Liver (tissue), 8 donors: ENCODE measurements at regions not wholly inside any gene's neighbourhood (a gene's known extent, or its start where the extent isn't known, plus 50 kb on each side); places are given as distances from the start of the nearest gene placed in this dataset.

Source experiments
- DNase-seq: peaks from one replicate; pipeline ENCODE4 v3.0.0-alpha.2; 2017; ENCODE audit warnings: low spot score
- H3K27ac ChIP-seq, 2 donors: one replicate each; pipeline ENCODE4 v1.7.0; 2013; ENCODE audit warnings: inconsistent platforms in 2 of 2, low read length in 2 of 2, control low read depth in 1 of 2, low read depth in 1 of 2, mild to moderate bottlenecking in 1 of 2
- H3K27me3 ChIP-seq, 4 donors: one replicate each; pipeline versions ENCODE4 v1.6.1 to v1.7.0; 2013; ENCODE audit warnings: low read length in 3 of 4, inconsistent platforms in 1 of 4, mild to moderate bottlenecking in 1 of 4, moderate library complexity in 1 of 4; ENCODE audit not compliant: control insufficient read depth in 4 of 4, insufficient read depth in 4 of 4
- H3K36me3 ChIP-seq, 4 donors: one replicate each; pipeline versions ENCODE4 v1.6.1 to v1.7.0; 2013; ENCODE audit warnings: low read length in 3 of 4, mild to moderate bottlenecking in 3 of 4, low read depth in 1 of 4, moderate library complexity in 1 of 4; ENCODE audit not compliant: control insufficient read depth in 4 of 4, insufficient read depth in 3 of 4
- H3K4me1 ChIP-seq, 4 donors: one replicate each; pipeline versions ENCODE4 v1.6.1 to v1.7.0; 2013; ENCODE audit warnings: low read length in 3 of 4, mild to moderate bottlenecking in 3 of 4, moderate library complexity in 1 of 4; ENCODE audit not compliant: control insufficient read depth in 4 of 4, insufficient read depth in 4 of 4
- H3K4me3 ChIP-seq, 3 donors: one replicate each; pipeline versions ENCODE4 v1.6.1 to v1.7.0; 2013; ENCODE audit warnings: low read length in 3 of 3, control low read depth in 1 of 3, low read depth in 1 of 3, mild to moderate bottlenecking in 1 of 3
- H3K9ac ChIP-seq, 2 donors: one replicate each; pipeline ENCODE4 v1.7.0; 2013; ENCODE audit warnings: low read length in 2 of 2, mild to moderate bottlenecking in 2 of 2, moderate library complexity in 2 of 2, control low read depth in 1 of 2, low read depth in 1 of 2
- H3K9me3 ChIP-seq, 4 donors: one replicate each; pipeline versions ENCODE4 v1.6.1 to v1.7.0; 2013; ENCODE audit warnings: low read length in 3 of 4; ENCODE audit not compliant: control insufficient read depth in 4 of 4
- ATF3 ChIP-seq: IDR thresholded peaks from 2 replicates; pipeline ENCODE4 v1.6.1; 2016; ENCODE audit warnings: antibody characterized with exemption
- EGR1 ChIP-seq, 2 donors: IDR thresholded peaks; 2 replicates each; pipeline ENCODE4 v1.6.1; 2016 to 2018; ENCODE audit warnings: antibody characterized with exemption in 2 of 2, low read depth in 2 of 2
- FOXA1 ChIP-seq: IDR thresholded peaks from 2 replicates; pipeline ENCODE4 v1.6.1; 2016; ENCODE audit warnings: antibody characterized with exemption
- FOXA2 ChIP-seq: IDR thresholded peaks from 2 replicates; pipeline ENCODE4 v1.6.1; 2016; ENCODE audit warnings: antibody characterized with exemption
- GABPA ChIP-seq, 2 donors: IDR thresholded peaks in 1 of 2; conservative IDR thresholded peaks in 1 of 2; 2 replicates each; pipeline ENCODE4 v1.6.1; 2016; ENCODE audit warnings: antibody characterized with exemption in 2 of 2, mild to moderate bottlenecking in 1 of 2, moderate library complexity in 1 of 2
- HNF4A ChIP-seq, 2 donors: conservative IDR thresholded peaks; 2 replicates each; pipeline ENCODE4 v1.6.1; 2016; ENCODE audit warnings: antibody characterized with exemption in 2 of 2, mild to moderate bottlenecking in 2 of 2
- HNF4G ChIP-seq: IDR thresholded peaks from 2 replicates; pipeline ENCODE4 v1.6.1; 2016; ENCODE audit warnings: antibody characterized with exemption
- NR2F2 ChIP-seq: IDR thresholded peaks from 2 replicates; pipeline ENCODE4 v1.6.1; 2016; ENCODE audit warnings: antibody characterized with exemption
- RAD21 ChIP-seq, 2 donors: IDR thresholded peaks; 2 replicates each; pipeline ENCODE4 v1.6.1; 2016; ENCODE audit warnings: antibody characterized with exemption in 2 of 2, mild to moderate bottlenecking in 2 of 2
- REST ChIP-seq: IDR thresholded peaks from 2 replicates; pipeline ENCODE4 v1.6.1; 2016; ENCODE audit warnings: antibody characterized with exemption, mild to moderate bottlenecking
- RXRA ChIP-seq, 2 donors: IDR thresholded peaks; 2 replicates each; pipeline ENCODE4 v1.6.1; 2017 to 2018; ENCODE audit warnings: antibody characterized with exemption in 2 of 2, mild to moderate bottlenecking in 1 of 2
- SP1 ChIP-seq: IDR thresholded peaks from 2 replicates; pipeline ENCODE4 v1.6.1; 2018; ENCODE audit warnings: antibody characterized with exemption, mild to moderate bottlenecking
- TAF1 ChIP-seq: conservative IDR thresholded peaks from 2 replicates; pipeline ENCODE4 v1.6.1; 2016; ENCODE audit warnings: antibody characterized with exemption, mild to moderate bottlenecking
- WGBS: extraction: QIAGEN DNeasy Blood & Tissue Kit; methylation state at CpG from one replicate; pipeline ENCODE4 v1.1.7; 2013; 5-methylcytosine and 5-hydroxymethylcytosine counted together
- TF ChIP-seq, protein P1 (sequence below): IDR thresholded peaks from 2 replicates; pipeline ENCODE4 v1.6.1; 2016; ENCODE audit warnings: antibody characterized with exemption
- TF ChIP-seq, protein P2 (sequence below): fragments of 150-350 bp; IDR thresholded peaks from 2 replicates; pipeline ENCODE4 v1.5.1; 2017; ENCODE audit warnings: improper control_type of control experiment, low read depth, low read length; ENCODE audit not compliant: missing input control
- donor health status: healthy.
- donor health status: healthy.
- donor health status: healthy.
- donor health status: healthy.
- donor health status: healthy.

DNA sequence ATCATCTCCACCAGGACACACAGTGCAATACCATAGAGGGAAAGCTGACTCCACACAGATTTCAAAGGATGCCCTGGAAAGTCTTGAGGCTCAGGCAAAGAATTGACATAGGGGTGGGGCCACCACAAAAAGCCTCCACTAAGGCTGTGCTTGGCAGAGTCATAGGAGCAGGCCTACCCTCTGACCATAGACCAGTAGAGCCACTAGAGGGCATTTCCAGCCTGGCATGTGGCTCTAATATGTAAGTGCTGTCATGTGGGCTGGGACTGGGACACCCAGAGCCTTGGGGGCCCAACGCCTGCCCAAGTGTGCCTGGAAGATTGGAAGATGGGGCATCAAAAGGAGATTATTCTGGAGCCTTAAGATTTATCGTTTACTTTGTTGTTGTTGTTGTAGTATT, 726.0 kb downstream of the DNAH5 start:
- Histone ChIP-seq H3K27ac (no peak overlapping the region), H3K9ac (no peak overlapping the region), H3K36me3 (no peaks in the 10 kb centered on the region), H3K9me3 (no peaks in the 10 kb centered on the region), H3K4me1 (no peaks in the 10 kb centered on the region), H3K27me3 (no peaks in the 10 kb centered on the region), H3K4me3 (no peak overlapping the region)
- TF ChIP-seq RAD21 (IDR thresholded peaks at IDR 0.05) = peak; percentile 21 to 66
- TF ChIP-seq, protein P1, sequence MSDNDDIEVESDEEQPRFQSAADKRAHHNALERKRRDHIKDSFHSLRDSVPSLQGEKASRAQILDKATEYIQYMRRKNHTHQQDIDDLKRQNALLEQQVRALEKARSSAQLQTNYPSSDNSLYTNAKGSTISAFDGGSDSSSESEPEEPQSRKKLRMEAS = no peak
- whole genome bisulfite sequencing = 65% methylated on average over 2 of the region's 2 CpGs
- DNase-seq = no peak

DNA sequence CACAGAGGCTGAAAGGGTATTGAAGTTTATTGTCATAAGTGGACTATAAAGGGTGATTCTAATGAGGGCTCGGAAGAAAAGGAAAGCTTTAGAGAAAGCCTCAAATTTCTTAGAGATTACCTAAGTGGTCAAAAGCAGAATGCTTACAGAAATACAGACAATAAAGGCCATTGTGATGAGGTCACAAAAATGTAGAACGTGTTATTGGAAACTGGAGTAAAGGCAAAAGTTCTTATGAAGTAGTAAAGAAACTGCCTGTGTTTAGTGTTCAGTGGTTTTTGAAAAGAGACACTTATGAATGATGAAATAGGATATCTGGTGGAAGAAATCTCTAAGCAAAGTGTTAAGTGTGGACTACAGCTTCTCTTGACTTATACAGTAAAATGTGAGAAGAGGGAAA, 726.9 kb downstream of the DNAH5 start:
- no peaks in the 10 kb centered on the region for H3K9me3 ChIP-seq
- no peak for DNase-seq
- no peak overlapping the region for H3K4me3 ChIP-seq
- no peak overlapping the region for H3K27ac ChIP-seq
- 78% methylated on average over 2 of the region's 2 CpGs for WGBS
- no peak overlapping the region for H3K9ac ChIP-seq
- TF ChIP-seq HNF4A (conservative IDR thresholded peaks at IDR 0.05) = no peak
- H3K36me3 ChIP-seq = no peaks in the 10 kb centered on the region
- H3K27me3 ChIP-seq = no peaks in the 10 kb centered on the region
- no peaks in the 10 kb centered on the region for H3K4me1 ChIP-seq

GRCh38 chr5:13215806-13216205, 728.7 kb downstream of the DNAH5 start:
- no peak for TF ChIP-seq HNF4A (conservative IDR thresholded peaks at IDR 0.05)
- TF ChIP-seq, protein P2, sequence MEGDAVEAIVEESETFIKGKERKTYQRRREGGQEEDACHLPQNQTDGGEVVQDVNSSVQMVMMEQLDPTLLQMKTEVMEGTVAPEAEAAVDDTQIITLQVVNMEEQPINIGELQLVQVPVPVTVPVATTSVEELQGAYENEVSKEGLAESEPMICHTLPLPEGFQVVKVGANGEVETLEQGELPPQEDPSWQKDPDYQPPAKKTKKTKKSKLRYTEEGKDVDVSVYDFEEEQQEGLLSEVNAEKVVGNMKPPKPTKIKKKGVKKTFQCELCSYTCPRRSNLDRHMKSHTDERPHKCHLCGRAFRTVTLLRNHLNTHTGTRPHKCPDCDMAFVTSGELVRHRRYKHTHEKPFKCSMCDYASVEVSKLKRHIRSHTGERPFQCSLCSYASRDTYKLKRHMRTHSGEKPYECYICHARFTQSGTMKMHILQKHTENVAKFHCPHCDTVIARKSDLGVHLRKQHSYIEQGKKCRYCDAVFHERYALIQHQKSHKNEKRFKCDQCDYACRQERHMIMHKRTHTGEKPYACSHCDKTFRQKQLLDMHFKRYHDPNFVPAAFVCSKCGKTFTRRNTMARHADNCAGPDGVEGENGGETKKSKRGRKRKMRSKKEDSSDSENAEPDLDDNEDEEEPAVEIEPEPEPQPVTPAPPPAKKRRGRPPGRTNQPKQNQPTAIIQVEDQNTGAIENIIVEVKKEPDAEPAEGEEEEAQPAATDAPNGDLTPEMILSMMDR = no peak
- no peak for TF ChIP-seq RXRA (IDR thresholded peaks at IDR 0.05)
- TF ChIP-seq, protein P1 = no peak
- TF ChIP-seq FOXA2 = no peak
- no peak for TF ChIP-seq RAD21 (IDR thresholded peaks at IDR 0.05)
- no peak for TF ChIP-seq SP1
- TF ChIP-seq EGR1 (IDR thresholded peaks at IDR 0.05; ENCODE audit: low read depth in 2 of 2) = no peak
- no peak for TF ChIP-seq ATF3
- DNase-seq = no peak
- no peaks in the 10 kb centered on the region for H3K36me3 ChIP-seq
- no peaks in the 10 kb centered on the region for H3K27me3 ChIP-seq
- no peak overlapping the region for H3K9ac ChIP-seq
- H3K4me1 ChIP-seq = no peaks in the 10 kb centered on the region
- H3K27ac ChIP-seq = no peak overlapping the region
- H3K9me3 ChIP-seq = no peaks in the 10 kb centered on the region
- H3K4me3 ChIP-seq = no peak overlapping the region

GRCh38 chr5:13215370-13215769, 729.1 kb downstream of the DNAH5 start:
- H3K4me1 ChIP-seq = no peaks in the 10 kb centered on the region
- TF ChIP-seq FOXA1 (no peak), RAD21 (IDR thresholded peaks at IDR 0.05) (no peak), HNF4A (conservative IDR thresholded peaks at IDR 0.05) (no peak), FOXA2 (no peak), GABPA (IDR thresholded peaks at IDR 0.05 in 1 of 2, conservative IDR thresholded peaks at IDR 0.05 in 1 of 2) (no peak), HNF4G (no peak), SP1 (no peak), NR2F2 (no peak), REST (no peak), TAF1 (no peak), RXRA (IDR thresholded peaks at IDR 0.05) (no peak)
- TF ChIP-seq, protein P2 = no peak

More at GRCh38 chr5:13215370-13215769, 729.1 kb downstream of the DNAH5 start:
- no peak overlapping the region for H3K27ac ChIP-seq
- H3K27me3 ChIP-seq = no peaks in the 10 kb centered on the region
- no peaks in the 10 kb centered on the region for H3K9me3 ChIP-seq
- no peak for DNase-seq
- H3K36me3 ChIP-seq = no peaks in the 10 kb centered on the region
- no peak overlapping the region for H3K4me3 ChIP-seq
- no peak overlapping the region for H3K9ac ChIP-seq
- 17% methylated on average over 2 of the region's 2 CpGs for WGBS
